Activated B cell treated with CpG ODN at 0.5 μM for 24 hours (primary cell): ENCODE measurements at regions not wholly inside any gene's neighbourhood (a gene's known extent, or its start where the extent isn't known, plus 50 kb on each side); places are given as distances from the start of the nearest gene placed in this dataset.

Experiments used
- ATAC-seq: fragments of 200-7000 bp; cut with Tn5 transposase; one replicate; pipeline ENCODE4 v1.10.0; 2021; ENCODE audit warnings: low read depth, mild to moderate bottlenecking, moderate library complexity
- CTCF ChIA-PET: fragments of 350-600 bp; sonication (Branson Sonifier 250); formaldehyde crosslinking; loops from one replicate; lab custom pipeline; 2021; ENCODE audit warnings: antibody characterized with exemption; lab: Charles Lee
- POLR2A ChIA-PET: fragments of 350-600 bp; sonication (Branson Sonifier 250); formaldehyde crosslinking; loops from one replicate; lab custom pipeline; 2021; ENCODE audit warnings: antibody characterized with exemption; lab: Charles Lee
- DNase-seq: peaks from one replicate; pipeline ENCODE4 v3.0.0; 2022
- H3K27ac Mint-ChIP-seq: one replicate; pipeline ENCODE4 v1.8.0; 2020; ENCODE audit warnings: mixed read lengths
- H3K27me3 Mint-ChIP-seq: one replicate; pipeline ENCODE4 v1.8.0; 2021; ENCODE audit warnings: mixed read lengths
- H3K36me3 Mint-ChIP-seq: one replicate; pipeline ENCODE4 v1.8.0; 2021; ENCODE audit warnings: low read depth, mixed read lengths
- H3K4me1 Mint-ChIP-seq: one replicate; pipeline ENCODE4 v1.8.0; 2021; ENCODE audit warnings: mixed read lengths
- H3K4me3 Mint-ChIP-seq: one replicate; pipeline ENCODE4 v1.8.0; 2020; ENCODE audit warnings: mild to moderate bottlenecking, mixed read lengths
- H3K9me3 Mint-ChIP-seq: one replicate; pipeline ENCODE4 v1.8.0; 2020; ENCODE audit warnings: mixed read lengths
- CTCF ChIP-seq: fragments of 200-600 bp; IDR thresholded peaks from one replicate; pipeline ENCODE4 v1.8.0; 2022; ENCODE audit warnings: antibody characterized with exemption, mild to moderate bottlenecking
- intact Hi-C: fragments of 100-400 bp; cut with micrococcal nuclease; formaldehyde crosslinking; loops from one replicate; pipeline ENCODE4 v1.15.1; 2024

- POLR2A ChIA-PET = no interaction called here
- CTCF ChIA-PET = no interaction called here
- H3K27ac Mint-ChIP-seq = no peak overlapping the region
These were observed 108.9 kb upstream of the STXBP5 start for GRCh38 chr6:147095316-147095715.

GRCh38 chr6:147099974-147100373, 104.2 kb upstream of the STXBP5 start:
- POLR2A ChIA-PET = no interaction called here

More at GRCh38 chr6:147095316-147095715, 108.9 kb upstream of the STXBP5 start:
- no peaks in the 10 kb centered on the region for H3K36me3 Mint-ChIP-seq
- no peak for TF ChIP-seq CTCF
- ATAC-seq = no peak
- peaks cover 5% of the 10 kb centered on the region for H3K27me3 Mint-ChIP-seq
- peaks cover 2% of the 10 kb centered on the region for H3K9me3 Mint-ChIP-seq
- DNase-seq = no peak
- H3K4me1 Mint-ChIP-seq = no peaks in the 10 kb centered on the region
- no peak overlapping the region for H3K4me3 Mint-ChIP-seq
- intact Hi-C loops = no loop called here

GRCh38 chr6:147103007-147103406, 101.2 kb upstream of the STXBP5 start:
- intact Hi-C loops = no loop called here
- Mint-ChIP-seq H3K36me3 (no peaks in the 10 kb centered on the region), H3K4me3 (no peak overlapping the region), H3K27me3 (no peaks in the 10 kb centered on the region), H3K9me3 (no peaks in the 10 kb centered on the region), H3K27ac (no peak overlapping the region), H3K4me1 (no peaks in the 10 kb centered on the region)
- no peak for DNase-seq
- no peak for ATAC-seq
- CTCF ChIA-PET = no interaction called here
- no peak for TF ChIP-seq CTCF
- POLR2A ChIA-PET = no interaction called here

More at GRCh38 chr6:147099974-147100373, 104.2 kb upstream of the STXBP5 start:
- peaks cover 5% of the 10 kb centered on the region for H3K27me3 Mint-ChIP-seq
- H3K4me3 Mint-ChIP-seq = no peak overlapping the region
- no peaks in the 10 kb centered on the region for H3K36me3 Mint-ChIP-seq
- no peak for TF ChIP-seq CTCF
- no peak overlapping the region for H3K27ac Mint-ChIP-seq
- ATAC-seq (no peak), DNase-seq (no peak)
- intact Hi-C loops = no loop called here
- H3K9me3 Mint-ChIP-seq = no peaks in the 10 kb centered on the region
- H3K4me1 Mint-ChIP-seq = no peaks in the 10 kb centered on the region
- CTCF ChIA-PET = no interaction called here

GRCh38 chr6:147103694-147104093, 100.5 kb upstream of the STXBP5 start:
- H3K4me1 Mint-ChIP-seq = no peaks in the 10 kb centered on the region
- no peak overlapping the region for H3K27ac Mint-ChIP-seq
- no peaks in the 10 kb centered on the region for H3K36me3 Mint-ChIP-seq
- H3K27me3 Mint-ChIP-seq = no peaks in the 10 kb centered on the region
- ChIA-PET POLR2A (no interaction called here), CTCF (no interaction called here)
- no peak overlapping the region for H3K4me3 Mint-ChIP-seq
- no peaks in the 10 kb centered on the region for H3K9me3 Mint-ChIP-seq
- no peak for TF ChIP-seq CTCF
- DNase-seq (no peak), ATAC-seq (no peak)
- intact Hi-C loops = no loop called here

- POLR2A ChIA-PET = no interaction called here
- Mint-ChIP-seq H3K4me1 (no peaks in the 10 kb centered on the region), H3K27ac (no peak overlapping the region), H3K36me3 (no peaks in the 10 kb centered on the region), H3K27me3 (no peaks in the 10 kb centered on the region), H3K9me3 (no peaks in the 10 kb centered on the region), H3K4me3 (no peak overlapping the region)
- no peak for DNase-seq
- intact Hi-C loops = no loop called here
- no peak for ATAC-seq
- no peak for TF ChIP-seq CTCF
- CTCF ChIA-PET = no interaction called here
These were observed 98.4 kb upstream of the STXBP5 start for GRCh38 chr6:147105786-147106185.
